Skeletal muscle cell (primary cell): ENCODE measurements at regions not wholly inside any gene's neighbourhood (a gene's known extent, or its start where the extent isn't known, plus 50 kb on each side); places are given as distances from the start of the nearest gene placed in this dataset.

Experiments used
- DNase-seq: peaks from one replicate; pipeline ENCODE4 v3.0.0-alpha.2; 2010; ENCODE audit warnings: low read depth
- H3K4me3 ChIP-seq: 2 replicates; pipeline ENCODE4 v1.5.1; 2011; ENCODE audit warnings: low read depth, mild to moderate bottlenecking, control low read depth, low read length, moderate library complexity

DNA sequence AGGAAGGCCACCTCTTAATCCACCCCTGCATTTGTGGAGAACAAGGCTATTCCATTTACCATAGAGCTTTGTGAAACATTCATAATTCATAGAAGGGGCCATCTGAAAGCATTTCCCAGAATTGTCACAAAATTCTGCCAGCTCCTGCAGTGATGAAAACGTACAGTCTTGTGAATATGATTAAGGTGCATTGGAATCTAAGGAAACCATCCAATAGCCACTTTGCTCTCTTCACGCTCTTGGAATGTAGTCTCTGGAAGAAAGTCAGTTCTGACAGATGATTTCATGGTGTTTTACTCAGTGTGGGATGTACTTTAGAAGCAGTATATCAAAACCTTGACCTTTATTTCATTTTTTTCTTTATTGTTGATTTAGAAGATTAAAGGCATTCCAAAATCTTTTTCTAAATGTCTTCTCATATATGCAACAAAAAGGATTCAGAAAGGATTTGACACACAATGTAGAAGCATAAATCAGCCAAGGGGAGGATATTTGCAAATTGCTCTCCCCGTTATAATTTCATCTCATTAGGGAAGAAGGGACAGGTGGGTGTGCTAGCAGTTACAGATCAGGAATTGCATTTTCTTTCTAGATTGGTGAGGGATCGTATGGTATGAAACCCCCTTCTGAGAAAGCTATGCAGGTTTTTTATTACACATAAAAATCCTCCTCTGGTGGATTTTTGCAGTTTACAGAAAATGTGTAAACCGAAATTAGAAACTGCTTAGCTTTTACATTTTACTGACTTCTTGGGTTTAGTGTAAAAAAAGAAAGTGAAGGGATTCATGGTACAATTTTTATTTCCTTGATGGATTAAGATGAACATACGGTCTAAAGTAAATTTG lies 390.2 kb downstream of the LRIG3 start:
- no peak overlapping the region for H3K4me3 ChIP-seq
- DNase-seq = peak; percentile 85

DNA sequence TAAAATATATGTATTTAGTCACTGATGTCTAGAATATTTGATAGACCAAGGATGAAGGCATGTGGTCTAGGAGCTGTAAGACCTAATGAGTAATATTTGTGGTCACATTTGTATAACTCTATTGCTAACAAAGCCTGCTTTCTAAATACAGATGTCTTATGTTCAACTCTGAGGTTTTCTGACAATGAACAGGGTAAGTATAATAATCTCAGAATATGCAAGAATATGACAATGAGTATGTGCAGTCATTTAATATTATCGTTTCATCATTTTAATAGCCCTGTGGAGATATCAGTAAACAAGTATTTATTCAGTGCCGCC lies 389.6 kb downstream of the LRIG3 start:
- no peak overlapping the region for H3K4me3 ChIP-seq
- DNase-seq = peak; percentile 53

DNA sequence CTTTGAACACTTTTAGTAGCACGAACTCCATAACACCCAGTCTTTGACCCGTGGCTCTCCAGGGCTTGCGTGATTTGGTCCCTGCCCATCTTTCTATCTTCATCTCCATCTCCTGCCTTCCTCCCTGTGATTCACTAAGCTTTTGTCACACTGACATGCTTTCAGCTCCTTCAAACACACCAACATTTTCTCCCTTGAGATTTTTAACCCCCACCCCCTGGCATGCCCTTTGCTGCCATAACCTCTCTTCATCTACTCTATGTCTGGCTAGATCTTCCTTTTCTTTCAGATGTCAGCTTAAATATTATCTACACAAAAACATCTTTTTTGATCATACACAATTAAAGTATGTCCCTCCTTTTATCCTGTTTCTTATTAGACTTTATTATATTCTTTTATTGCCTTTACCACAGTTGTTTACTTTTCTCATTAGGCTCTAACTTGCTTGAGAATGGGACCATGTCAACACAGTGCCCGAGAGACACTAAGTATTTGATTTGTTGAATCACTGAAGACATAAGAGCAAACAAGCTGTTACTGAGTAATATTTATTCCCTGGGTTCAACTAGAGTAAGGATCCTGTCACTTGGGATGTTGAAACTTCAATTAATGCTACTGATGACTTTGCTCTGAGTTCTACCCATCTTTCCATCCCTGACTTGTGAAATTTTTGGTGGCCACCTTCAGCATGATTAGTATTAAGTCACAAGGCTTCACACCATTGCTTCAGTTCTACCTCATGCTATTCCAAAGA lies 387.3 kb downstream of the LRIG3 start:
- H3K4me3 ChIP-seq = no peak overlapping the region
- no peak for DNase-seq

DNA sequence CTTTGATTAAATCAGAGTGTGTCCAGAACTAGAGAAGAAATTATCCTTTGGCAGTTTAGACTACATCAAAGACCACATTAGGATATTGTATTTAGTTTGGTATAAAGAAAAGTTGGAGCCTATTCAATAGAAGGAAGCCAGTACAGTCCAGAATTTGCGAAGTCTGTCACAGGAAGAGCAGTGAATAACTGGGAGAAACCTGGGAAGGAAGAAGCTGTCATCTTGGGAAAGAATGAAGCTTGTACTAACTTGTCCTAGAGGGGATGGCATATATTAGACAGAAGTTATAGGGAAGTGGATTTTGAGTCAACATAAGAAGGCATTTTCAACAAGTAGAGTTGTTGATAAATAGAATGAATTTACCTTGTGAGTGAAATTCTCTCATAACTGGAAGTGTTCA lies 386.7 kb downstream of the LRIG3 start:
- no peak for DNase-seq
- H3K4me3 ChIP-seq = no peak overlapping the region

DNA sequence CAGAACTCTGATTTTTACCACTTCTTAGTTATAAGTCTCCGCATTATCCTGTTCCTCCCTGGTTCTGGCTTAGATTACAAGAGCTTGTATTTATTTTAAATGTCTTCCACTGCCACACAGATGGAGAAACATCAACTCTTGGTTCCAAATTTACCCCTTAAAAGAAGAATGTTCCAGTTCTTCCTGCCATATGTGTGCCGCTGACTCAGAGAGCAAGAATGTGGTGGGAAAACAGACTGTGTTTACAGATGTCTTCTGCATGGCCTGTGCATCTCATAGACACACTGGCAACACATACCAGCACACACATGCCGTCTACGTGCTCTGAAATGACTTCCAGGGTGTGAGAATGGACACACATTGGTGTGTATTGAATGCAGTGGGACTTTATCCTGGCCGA lies 383.0 kb downstream of the LRIG3 start:
- peak; percentile 72 for DNase-seq
- H3K4me3 ChIP-seq = no peak overlapping the region

DNA sequence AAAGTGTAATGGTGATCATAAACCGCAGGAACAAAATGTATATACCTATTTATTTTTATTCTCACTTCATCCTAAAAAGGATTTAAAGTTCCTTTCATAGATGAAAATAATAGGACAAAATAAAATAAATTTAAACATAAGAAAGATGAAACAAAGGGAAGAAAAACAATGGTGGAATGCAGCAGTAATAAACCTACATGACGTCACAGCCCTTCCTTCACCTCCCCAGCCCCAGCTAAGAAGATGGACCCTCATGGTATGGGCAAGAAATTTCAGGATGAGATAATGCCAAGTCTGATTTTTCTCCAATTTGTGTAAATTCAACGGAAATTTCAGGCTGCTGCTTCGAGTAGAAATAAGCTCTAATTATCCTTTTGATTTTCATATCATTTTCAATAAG lies 381.0 kb downstream of the LRIG3 start:
- no peak for DNase-seq

DNA sequence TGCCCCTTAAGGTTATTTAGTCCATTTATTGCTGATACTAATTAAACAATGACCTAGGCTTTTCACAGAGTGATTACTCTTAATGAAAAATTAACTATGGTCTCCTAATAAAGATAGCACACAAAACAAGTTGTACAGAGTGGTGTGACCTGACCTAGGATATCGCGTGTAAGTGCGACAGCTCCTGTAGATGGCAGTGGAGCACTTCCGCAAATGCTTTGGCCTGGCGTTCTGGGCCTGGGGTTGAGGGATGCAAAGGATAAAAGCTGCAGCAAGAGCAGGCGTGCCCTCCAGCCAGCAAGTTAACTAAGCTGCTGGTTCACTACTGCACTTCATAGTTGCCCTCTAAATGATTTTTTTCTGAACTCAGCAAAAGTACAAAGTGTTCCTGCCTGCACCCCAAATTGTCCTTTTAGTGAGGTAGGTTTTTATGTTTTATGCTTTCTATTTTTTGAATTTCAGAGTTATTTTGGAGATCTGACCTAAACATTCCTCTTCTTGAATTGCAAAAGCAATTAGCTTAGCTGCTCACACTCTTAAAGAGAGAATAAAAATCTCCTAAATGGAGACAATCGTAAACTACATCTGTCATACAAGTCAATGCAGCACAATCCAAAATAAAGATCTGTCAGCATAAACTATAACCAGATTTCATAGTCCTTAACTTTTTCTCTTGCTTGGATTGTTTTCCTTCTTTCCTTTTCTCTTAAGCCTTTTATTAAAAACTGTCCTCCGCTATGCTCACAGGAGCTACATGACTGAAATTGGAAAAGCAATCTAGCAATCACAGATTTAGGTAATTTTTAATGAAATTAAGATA lies 379.6 kb downstream of the LRIG3 start:
- no peak overlapping the region for H3K4me3 ChIP-seq
- peak; percentile 62 for DNase-seq

More for the DNA sequence above, 381.0 kb downstream of the LRIG3 start:
- no peak overlapping the region for H3K4me3 ChIP-seq

DNA sequence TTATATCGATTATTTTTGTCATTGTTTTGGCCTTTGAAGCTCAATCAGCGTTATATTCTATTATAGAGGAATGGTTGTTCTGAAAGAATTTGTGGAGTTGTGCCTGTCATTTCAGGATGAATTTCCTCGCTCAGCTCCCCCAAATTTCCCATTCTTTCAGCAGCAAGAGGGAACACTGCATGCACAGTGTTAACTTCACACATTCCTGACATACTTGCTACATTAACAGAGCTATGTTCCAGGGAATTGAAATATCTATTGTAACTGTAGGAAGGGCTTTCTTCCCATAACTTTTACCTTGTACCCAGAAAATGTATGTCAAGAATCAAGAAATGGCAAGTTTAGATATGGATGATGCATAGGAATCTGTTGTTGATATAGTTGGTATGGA lies 379.0 kb downstream of the LRIG3 start:
- H3K4me3 ChIP-seq = no peak overlapping the region
- no peak for DNase-seq

DNA sequence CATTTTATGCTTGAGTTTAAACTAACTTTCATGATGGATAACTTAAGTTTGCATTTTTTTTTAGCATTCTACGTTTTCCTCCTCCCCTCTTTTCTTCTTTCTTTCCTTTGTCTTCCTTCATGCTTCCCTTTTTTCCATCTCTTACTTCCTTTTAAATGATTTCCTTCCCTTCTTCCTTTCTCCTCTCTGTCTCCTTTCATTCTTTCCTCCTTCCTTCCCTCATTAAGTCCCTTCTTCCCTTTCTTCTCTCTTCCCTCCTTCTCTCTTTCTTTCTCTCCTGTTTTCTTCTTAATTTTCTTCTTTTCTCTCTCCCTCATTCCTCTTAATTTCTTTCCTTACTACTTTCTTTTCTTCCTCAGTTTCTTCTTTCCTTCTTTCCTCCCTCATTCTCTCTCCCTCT lies 376.0 kb downstream of the LRIG3 start:
- no peak for DNase-seq
- H3K4me3 ChIP-seq = no peak overlapping the region

DNA sequence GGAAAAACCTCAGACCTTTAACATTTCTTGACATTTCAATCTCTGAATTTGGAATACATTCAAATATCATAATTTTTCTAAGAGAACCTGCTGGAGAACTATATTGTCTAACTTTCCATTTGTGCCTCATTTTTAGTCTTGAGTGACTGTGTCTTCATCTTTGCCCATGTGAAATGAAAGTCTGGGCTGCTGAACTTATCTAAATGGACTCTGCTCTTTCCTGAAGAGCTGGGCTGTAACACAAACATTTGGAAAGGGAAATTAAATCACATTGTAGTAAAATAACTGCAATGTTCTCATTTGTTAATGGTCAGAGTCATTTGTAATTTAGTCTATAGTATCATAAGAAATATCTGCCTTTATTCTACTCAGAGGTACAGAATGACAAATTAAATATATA lies 373.1 kb downstream of the LRIG3 start:
- no peak overlapping the region for H3K4me3 ChIP-seq
- DNase-seq = no peak

DNA sequence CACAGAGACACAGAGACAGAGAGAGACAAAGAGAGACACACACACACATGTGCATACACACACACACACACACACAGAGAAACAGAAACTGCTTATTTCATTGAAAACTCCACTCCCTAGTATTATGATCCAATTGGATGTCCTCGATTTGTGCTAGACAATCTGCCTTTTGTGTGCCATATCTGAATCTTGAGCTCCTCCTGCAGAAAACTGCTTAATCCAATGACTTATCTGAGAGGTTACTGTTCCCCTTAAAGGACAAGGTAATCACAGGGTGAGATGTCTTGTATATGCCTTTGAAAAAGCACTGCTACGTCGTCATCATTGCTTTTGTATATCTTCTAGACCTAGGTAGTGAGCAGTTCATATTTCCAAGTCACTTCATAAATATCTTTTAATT lies 371.5 kb downstream of the LRIG3 start:
- H3K4me3 ChIP-seq = no peak overlapping the region
- DNase-seq = no peak

DNA sequence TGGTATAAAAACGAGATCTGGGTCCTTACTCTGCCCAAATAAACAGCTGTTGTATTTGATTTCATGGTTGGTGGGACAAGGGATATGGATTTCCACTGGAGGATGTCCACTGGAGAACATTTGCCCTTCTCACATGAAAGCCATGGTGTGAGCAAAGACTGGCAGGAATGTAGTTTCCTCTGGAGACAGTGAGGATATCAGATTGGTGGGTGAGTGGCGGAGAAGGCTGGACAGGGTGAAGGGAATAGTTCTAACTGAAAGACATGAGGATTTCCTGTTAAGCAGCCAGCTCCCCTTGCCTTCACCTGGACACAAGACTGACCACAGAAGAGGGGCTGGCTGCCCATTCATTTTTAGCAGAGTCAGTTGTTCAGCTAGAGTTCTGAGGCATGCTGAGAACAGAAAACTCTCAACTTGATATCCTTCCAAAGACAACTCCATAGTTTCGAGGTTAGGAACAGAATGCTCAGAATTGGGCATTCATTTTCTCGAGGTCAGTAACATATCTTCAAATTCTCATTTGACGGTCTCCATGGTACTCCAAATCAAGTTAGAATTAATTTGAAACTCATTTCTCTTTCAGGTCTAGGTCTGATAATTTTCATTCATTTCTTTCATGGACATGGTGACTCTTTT lies 365.7 kb downstream of the LRIG3 start:
- no peak overlapping the region for H3K4me3 ChIP-seq
- DNase-seq = no peak

DNA sequence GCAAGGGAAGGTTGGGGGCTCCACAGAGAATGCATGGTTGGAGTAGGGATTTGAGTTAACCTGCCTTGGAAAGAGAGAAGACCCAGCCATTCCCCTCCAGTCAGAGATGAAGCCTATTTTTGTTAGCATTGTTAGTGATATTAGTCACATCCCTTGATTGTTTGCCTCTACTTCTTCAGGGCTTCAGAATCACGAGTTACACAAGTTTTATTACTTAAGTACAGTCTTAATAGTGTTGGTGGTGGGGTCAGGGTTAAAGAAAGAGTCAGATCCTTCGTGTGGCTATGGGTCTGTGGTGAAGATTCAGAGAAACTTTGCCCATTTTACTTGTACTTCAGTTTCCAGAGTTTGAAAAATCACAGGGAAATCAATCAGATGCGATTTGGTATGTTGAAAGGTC lies 363.1 kb downstream of the LRIG3 start:
- DNase-seq = peak; percentile 76
- no peak overlapping the region for H3K4me3 ChIP-seq

DNA sequence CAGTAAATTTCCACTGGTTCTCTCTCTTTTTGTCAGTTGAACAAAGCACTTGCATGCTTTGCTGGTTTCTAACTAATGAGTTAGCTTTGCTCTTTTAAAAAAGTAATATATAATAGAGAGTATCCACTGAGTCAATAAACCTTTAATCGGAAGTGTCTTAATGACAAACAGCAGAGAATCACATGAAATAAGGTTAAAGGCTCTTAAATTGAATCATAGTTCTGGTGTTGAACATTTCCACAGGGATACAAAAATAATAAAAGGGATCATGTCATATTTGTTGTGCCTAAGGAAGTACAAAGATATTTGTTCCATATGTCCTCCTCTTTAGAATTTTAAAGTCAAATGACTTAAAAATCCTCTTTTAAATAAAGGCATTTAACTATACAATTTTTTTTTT lies 362.6 kb downstream of the LRIG3 start:
- no peak for DNase-seq
- H3K4me3 ChIP-seq = no peak overlapping the region

DNA sequence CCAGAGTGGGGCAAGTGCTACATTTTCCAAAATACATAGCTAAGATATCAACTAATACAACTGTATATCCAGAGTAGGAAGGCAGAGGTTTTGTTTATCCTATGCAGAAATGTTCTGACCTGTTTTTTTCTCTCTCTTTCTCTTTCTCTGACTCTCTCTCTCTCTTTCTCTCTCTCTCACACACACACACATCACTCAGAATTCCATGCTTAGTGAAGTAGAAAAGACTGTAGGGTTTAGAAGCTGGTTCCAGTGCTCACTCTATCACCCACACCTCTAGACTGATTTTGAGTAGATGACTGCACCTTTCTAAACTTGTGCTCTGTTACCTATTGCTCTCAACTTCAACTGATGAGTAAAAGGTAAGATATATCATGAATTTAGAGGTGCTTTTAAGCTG lies 356.7 kb downstream of the LRIG3 start:
- DNase-seq = no peak
- H3K4me3 ChIP-seq = no peak overlapping the region

DNA sequence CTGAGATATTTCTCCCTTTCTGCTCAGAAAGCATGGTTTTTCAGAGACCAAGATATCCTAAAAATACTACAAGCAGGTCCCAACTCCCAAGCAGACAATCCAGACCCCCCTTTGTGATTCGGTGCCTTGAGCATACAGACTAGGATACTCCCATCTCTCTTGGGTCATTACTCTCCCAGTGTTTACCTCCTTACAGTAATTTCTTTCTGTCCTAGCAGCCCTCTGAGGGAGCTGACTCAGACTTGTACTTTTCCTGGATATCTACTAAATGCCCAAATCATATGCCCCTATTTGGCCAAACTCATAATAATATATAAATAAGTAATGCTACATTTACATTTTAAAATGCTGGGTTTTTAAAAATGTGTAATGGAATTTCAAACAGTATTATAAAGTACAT lies 355.6 kb downstream of the LRIG3 start:
- no peak overlapping the region for H3K4me3 ChIP-seq
- DNase-seq = no peak

DNA sequence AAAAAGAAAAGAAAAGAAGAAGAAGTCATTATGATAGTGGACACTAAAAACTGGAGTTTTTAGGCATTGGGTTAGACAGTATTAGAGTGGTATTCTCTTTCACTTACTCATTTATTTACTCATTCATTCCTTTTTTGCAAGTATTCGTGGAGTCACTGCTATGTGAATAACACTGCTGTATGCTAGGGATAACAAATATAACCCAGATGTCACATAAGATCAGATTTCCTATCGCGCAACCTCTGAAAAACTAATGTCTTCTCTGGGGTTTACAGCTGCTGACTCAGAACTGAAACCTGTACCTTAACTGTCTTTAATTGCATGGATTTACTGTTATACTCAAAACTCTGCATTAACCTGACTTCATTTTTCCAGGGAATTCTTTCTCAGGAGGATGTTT lies 353.7 kb downstream of the LRIG3 start:
- peak; percentile 75 for DNase-seq
- H3K4me3 ChIP-seq = no peak overlapping the region

DNA sequence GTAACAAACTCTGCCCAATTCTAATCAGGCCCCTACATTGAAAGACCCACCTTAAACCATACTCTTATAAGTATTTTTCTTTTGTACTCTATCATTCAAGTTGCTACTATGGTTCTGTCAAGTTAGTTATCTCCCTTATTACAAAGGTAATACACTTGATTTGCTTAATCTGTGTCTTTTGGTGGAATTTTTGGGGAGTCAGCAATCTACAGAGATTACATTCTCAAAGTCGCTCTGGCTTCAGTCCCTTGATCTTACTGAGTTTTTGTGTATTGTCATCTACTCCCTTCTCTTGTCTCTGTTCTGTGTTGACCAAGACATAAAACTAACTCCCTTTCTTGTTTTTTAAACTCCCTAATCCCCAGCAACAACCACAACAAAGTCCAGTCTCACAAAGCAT lies 353.1 kb downstream of the LRIG3 start:
- DNase-seq = no peak
- H3K4me3 ChIP-seq = no peak overlapping the region

DNA sequence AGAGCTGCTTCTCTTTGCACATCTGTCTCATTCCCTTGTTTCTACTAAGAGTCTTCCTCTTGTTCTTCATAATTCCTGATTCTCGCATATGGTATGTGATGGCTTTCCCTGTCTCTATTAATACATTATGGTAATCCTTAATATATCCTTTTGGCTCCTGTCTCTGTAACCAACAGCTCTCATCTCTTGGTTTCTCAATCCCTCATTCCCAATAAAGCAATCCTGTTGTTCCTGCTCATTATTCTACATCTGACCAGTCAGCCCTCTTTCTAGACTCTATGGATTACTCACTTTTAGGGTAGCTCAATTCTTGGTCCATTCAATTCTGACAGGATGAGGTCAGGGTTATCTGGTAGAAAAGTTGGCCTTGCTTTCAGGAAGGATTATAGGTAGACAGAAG lies 349.9 kb downstream of the LRIG3 start:
- DNase-seq = no peak
- H3K4me3 ChIP-seq = no peak overlapping the region

DNA sequence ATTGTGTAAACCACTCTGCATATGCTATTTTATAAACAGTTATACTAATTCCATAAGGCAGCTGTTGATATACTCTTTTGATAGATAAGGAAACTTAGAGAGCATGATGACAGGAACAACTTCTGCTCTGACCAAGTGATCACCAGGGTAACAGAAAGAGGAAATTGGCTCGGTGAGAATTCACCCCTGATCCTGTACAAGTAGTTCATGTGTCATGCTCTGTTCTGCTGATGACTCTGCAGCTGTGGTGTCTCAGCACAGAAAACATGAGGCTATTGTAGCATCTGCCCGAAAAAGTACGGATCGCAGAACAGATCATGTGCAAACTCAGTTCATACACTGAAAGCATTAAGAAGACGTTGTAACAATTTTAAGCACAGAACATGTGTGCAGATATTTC lies 345.0 kb downstream of the LRIG3 start:
- DNase-seq = peak; percentile 75

More for the DNA sequence above, 345.0 kb downstream of the LRIG3 start:
- no peak overlapping the region for H3K4me3 ChIP-seq
